MG63 (cell line): ENCODE measurements at regions not wholly inside any gene's neighbourhood (a gene's known extent, or its start where the extent isn't known, plus 50 kb on each side); places are given as distances from the start of the nearest gene placed in this dataset.

Experiments used
- DNase-seq: peaks from one replicate; pipeline ENCODE4 v3.0.0-alpha.2; 2020
- H3K27me3 ChIP-seq: fragments of 250-450 bp; sonication (Bioruptor Pico); 2 replicates; pipeline ENCODE4 v1.5.1; 2020; ENCODE audit warnings: mild to moderate bottlenecking, moderate library complexity
- H3K36me3 ChIP-seq: fragments of 250-450 bp; sonication (Bioruptor Pico); 2 replicates; pipeline ENCODE4 v1.5.1; 2020; ENCODE audit warnings: mild to moderate bottlenecking, moderate library complexity
- H3K4me3 ChIP-seq: fragments of 250-450 bp; sonication (Bioruptor Pico); 2 replicates; pipeline ENCODE4 v1.5.1; 2020; ENCODE audit warnings: mild to moderate bottlenecking, moderate library complexity
- H3K9me3 ChIP-seq: fragments of 250-450 bp; sonication (Bioruptor Pico); 2 replicates; pipeline ENCODE4 v1.5.1; 2020; ENCODE audit warnings: mild to moderate bottlenecking, moderate library complexity

DNA sequence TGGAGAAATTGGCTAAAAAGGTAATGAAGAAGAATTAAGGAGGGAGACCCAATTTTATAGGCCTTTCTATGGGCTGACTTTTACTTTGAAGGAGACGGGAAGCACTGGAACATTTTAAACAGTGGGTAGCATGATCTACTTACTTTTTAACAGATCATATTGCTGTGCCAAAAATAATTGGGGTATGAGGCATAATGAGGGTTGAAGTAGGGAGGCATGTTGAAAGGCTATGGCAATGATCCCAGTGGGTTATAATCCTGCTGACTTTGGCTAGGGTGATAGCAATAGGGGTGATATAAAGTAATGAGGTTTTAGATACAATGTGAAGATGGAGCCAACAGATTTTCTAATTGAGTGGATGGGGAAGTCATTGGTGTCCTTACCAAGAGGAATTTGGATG lies 73.2 kb downstream of the GPR37 start:
- H3K9me3 ChIP-seq: no peaks in the 10 kb centered on the region
- no peak overlapping the region for H3K4me3 ChIP-seq
- no peak for DNase-seq
- no peaks in the 10 kb centered on the region for H3K27me3 ChIP-seq
- H3K36me3 ChIP-seq: no peaks in the 10 kb centered on the region

DNA sequence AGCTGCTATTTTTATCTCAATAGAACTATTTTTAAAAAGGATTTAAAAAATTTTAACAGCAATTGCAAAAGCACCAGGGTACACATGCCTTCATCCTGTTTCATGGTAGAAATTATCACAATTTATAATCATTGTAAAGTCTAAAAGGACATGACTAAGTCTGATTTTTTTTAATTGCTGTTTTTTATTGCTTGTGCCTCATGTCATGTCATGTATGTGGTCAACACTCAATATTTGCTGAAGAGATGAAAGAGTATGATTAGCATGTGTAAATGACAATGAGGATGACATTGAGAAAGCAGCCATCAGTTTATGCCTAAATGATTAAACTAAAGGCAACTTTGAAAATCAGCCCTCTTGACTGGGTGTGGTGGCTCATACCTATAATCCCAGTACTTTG lies 74.8 kb downstream of the GPR37 start:
- no peak for DNase-seq
- no peaks in the 10 kb centered on the region for H3K9me3 ChIP-seq
- H3K27me3 ChIP-seq: no peaks in the 10 kb centered on the region
- no peak overlapping the region for H3K4me3 ChIP-seq
- H3K36me3 ChIP-seq: no peaks in the 10 kb centered on the region

DNA sequence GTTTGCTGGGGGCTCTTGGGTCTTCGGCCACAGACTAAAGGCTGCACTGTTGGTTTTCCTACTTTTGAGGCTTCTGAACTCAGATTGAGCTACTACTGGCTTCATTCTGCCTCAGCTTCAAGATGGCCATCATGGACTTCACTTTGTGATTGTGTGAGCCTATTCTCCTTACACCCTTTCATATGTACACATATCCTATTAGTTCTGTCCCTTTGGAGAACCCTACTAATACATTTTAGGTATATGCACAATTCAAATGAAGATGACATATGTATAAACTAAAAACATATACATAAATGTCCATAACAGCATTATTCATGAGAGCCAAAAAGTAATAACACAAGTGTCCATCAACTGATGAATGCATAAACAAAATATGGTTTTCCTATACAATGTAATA lies 75.7 kb downstream of the GPR37 start:
- Histone ChIP-seq H3K36me3 (no peaks in the 10 kb centered on the region), H3K27me3 (no peaks in the 10 kb centered on the region), H3K9me3 (no peaks in the 10 kb centered on the region), H3K4me3 (no peak overlapping the region)
- DNase-seq: no peak

DNA sequence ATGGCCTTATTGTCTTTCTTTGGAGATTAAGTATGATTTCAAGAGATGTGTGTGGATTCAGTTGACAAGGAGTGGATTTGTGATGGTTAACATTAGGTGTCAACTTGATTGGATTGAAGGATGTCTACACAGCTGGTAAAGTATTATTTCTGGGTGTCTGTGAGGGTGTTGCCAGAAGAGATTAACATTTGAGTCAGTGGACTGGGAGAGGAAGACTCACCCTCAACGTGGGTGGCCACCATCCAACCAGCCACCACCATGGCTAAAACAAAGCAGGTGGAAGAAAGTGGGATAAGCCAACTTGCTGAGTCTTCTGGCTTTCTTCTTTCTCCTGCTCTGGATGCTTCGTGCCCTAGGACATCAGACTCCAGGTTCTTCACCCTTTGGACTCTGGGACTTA lies 76.1 kb downstream of the GPR37 start:
- no peaks in the 10 kb centered on the region for H3K9me3 ChIP-seq
- H3K36me3 ChIP-seq: no peaks in the 10 kb centered on the region
- no peaks in the 10 kb centered on the region for H3K27me3 ChIP-seq
- no peak overlapping the region for H3K4me3 ChIP-seq
- DNase-seq: peak; percentile 14

DNA sequence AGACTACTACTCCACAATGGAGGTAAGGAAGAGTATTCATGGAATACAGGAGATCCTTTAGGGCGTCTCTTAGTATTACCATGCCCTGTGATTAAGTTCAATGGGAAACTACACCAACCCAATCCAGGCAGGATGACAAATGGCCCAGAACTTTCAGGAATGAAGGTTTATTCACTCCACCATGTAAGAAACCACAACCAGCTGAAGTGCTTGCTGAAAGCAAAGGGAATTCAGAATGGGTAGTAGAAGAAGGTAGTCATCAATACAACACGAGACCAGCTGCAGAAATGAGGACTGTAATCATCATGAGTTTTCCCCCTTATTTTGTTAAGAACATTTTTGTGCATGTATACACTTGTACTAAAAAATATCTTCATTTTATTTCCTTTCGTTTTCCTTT lies 76.6 kb downstream of the GPR37 start:
- Histone ChIP-seq H3K27me3 (no peaks in the 10 kb centered on the region), H3K36me3 (no peaks in the 10 kb centered on the region), H3K9me3 (no peaks in the 10 kb centered on the region), H3K4me3 (no peak overlapping the region)
- DNase-seq: no peak

DNA sequence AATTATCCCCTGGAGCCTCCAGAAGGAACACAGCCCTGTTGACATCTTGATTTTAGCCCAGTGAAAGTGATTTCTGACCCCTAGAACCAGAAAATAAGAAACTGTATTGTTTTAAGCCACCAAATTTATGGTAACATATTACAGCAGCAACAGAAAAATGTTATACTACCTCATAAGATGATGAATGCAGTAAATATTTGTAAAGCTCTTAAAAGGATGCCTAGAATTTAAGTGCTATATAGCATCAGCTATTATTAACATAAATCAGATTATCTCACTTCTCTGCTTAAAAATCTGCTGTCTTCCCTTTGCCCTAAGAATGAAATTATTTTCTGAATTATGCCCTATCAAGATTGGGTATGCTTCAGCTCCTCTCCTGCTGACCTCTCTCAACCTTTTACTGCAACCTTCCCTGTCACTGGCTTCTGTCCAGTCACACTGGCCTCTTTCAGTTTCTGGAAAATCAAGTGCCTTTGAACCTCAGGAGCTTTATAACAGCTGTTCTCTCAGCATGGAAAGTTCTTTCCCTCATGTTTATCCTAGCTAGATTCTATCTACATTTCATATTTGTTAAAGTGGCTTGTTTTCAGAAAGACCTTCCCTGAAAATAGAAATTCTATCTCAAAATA lies 78.9 kb downstream of the GPR37 start:
- no peak overlapping the region for H3K4me3 ChIP-seq
- no peaks in the 10 kb centered on the region for H3K27me3 ChIP-seq
- no peak for DNase-seq
- H3K9me3 ChIP-seq: no peaks in the 10 kb centered on the region
- no peaks in the 10 kb centered on the region for H3K36me3 ChIP-seq

DNA sequence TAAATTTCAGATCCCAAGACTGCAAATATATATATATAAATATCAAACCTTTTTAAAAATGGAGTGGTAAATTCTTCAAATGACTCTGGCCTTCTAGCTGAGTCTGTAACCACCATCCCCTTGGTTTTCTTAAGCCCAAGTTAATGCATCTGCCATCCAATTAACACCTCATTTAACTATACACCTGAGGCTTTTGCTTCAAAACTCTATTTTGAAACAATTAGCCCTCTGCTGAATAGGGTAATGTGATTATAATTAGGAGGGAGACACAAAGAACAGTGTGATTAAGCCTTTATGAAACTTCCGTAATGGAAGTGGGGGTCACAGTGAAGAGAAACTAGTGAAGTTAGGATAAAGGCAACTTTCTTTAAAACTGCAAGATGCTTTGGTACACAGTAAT lies 83.6 kb downstream of the GPR37 start:
- Histone ChIP-seq H3K36me3 (no peaks in the 10 kb centered on the region), H3K27me3 (no peaks in the 10 kb centered on the region), H3K4me3 (no peak overlapping the region), H3K9me3 (no peaks in the 10 kb centered on the region)
- DNase-seq: no peak

DNA sequence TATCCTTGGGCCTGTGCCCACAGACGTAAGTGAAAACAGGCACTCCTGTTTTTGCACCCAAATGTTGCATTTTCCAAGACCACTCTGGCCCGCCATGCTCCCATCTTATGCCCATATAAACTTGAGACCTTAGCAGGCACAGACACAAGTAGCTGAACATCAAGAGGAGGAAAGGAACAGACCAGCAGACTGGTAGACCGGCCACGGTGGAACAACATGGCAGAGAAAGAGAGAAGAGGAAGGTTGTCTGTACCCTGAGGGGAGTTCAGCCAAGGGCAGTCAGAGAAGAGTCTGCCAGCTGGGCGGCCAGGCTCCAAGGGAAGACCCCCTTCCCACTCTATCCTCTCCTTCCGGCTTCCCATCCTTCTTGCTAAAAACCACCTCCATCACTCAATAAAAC lies 85.3 kb downstream of the GPR37 start:
- Histone ChIP-seq H3K9me3 (no peaks in the 10 kb centered on the region), H3K27me3 (no peaks in the 10 kb centered on the region), H3K4me3 (no peak overlapping the region), H3K36me3 (no peaks in the 10 kb centered on the region)
- no peak for DNase-seq

DNA sequence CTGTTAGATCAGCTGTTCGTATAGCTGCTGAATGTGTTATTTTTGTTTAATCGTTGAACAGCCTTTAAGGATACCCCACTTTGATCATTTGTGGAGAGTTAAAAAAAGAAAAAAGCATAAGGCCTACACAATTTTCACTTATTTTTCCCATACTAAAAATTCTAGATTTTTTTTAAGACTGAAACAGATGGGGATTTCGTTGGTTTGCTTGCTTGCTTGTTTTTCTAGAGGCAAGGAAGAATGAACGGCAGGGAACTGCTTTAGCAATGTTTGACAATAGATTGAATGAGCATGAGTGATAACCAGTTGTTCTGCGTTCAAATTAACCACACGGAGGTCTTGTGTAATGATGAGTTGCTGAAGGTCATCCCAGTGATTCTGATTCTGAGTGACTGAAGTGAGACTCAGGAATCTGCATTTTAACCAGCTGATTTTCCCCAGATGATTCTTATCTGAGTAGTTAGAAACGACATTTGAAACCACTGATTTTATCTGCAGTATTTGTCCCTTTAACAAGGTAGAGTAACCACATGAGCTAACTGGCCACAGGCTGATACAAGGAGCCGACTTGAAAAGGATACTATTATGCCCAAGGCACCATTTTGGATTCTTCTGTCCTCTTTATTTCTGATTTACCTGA lies 85.9 kb downstream of the GPR37 start:
- Histone ChIP-seq H3K9me3 (no peaks in the 10 kb centered on the region), H3K36me3 (no peaks in the 10 kb centered on the region), H3K27me3 (no peaks in the 10 kb centered on the region), H3K4me3 (no peak overlapping the region)
- no peak for DNase-seq

DNA sequence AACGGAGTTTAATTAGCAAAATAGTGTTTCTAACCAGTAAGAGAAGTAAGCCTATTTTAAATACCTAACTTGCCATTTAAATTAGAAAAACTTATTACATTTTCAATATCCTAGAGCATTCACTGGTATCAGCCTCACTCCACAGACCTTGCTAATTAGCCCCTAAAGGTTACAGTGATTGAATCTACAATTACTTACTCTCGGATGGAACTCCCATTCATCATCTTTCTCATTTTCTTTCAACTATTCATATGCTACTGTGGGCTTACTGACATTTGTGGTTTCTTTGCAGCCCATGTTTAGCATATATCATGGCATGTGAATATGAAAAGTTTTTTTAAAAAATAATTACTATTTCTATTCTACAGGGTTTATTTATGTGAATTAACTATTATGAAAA lies 86.4 kb downstream of the GPR37 start:
- Histone ChIP-seq H3K9me3 (no peaks in the 10 kb centered on the region), H3K27me3 (no peaks in the 10 kb centered on the region), H3K4me3 (no peak overlapping the region), H3K36me3 (no peaks in the 10 kb centered on the region)
- DNase-seq: no peak

DNA sequence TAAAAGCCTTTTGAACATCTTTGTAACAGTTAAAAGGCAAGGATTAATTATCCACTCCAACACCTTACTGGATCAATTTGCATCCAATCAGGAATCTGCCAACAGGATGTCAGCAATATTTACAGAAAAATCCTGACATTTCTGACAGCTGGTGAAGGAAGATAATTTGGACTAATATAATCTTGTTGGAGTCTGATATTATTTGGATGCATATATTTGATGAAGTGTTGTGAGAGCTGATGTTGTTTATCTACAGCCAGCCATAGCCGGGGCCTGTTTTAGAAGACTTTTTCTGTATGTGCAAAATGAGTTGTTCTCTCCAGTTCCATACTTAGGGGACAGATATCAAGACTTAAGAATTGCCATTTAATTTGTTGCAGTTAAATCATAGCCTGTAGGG lies 91.1 kb downstream of the GPR37 start:
- Histone ChIP-seq H3K36me3 (no peaks in the 10 kb centered on the region), H3K27me3 (no peaks in the 10 kb centered on the region), H3K4me3 (no peak overlapping the region), H3K9me3 (no peaks in the 10 kb centered on the region)
- DNase-seq: no peak

DNA sequence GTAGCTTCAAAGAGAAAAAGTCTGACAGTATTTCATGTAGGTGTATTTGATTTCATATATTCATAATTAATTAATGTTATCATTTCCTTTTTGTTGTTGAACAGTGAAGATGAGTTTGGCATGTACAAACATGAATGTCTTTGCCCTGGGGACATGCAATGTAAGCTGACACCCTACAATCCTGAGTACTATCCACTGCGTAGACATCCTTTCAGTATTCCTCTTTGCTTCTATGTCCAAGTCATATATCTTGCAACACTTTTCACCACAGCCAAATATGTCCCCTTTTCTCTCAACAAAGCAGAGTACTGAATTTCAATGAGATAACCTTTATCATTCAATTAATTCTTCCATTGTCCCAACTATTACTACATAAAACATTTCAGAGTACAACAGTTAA lies 93.6 kb downstream of the GPR37 start:
- no peaks in the 10 kb centered on the region for H3K9me3 ChIP-seq
- H3K27me3 ChIP-seq: no peaks in the 10 kb centered on the region
- no peak for DNase-seq
- no peak overlapping the region for H3K4me3 ChIP-seq
- H3K36me3 ChIP-seq: no peaks in the 10 kb centered on the region

DNA sequence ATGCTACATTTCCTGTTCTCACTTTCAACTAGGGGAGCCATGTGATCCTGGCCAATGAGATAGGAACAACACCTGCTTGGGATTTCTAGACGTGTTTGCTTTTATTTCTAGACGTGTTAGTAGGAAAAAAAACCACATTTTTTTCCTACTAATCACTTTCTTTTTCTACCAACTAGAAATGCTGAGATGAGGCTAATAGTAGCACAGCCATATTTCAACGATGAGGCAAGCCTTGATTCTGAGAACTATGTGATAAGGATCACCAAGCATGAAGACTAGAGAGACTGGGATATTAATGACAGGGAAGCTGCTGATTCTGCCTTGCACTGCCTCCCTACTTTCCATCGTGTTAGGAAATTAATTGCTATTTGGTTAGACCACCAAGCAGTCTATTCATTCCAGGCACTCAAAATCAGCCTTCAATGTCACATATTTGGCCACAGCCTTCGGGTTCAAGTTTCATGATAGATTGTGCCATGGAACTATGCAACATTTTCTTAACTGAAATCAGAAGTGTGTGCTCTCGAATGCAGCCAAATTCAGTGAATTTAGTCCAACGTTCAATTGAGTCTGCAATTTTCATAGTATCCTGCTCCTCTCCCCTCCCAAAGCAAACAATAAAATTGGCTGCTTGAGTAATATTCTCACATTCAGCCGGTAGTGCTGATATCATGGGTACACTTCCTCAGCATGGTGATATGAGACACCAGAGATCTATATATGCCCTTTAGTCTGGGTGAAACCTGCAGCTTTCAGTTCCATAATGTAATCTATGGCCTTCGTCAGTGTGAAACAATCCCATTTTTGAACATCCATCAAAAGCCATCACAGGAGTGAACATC lies 98.1 kb downstream of the GPR37 start:
- DNase-seq: no peak
- H3K36me3 ChIP-seq: no peaks in the 10 kb centered on the region
- H3K27me3 ChIP-seq: no peaks in the 10 kb centered on the region
- no peaks in the 10 kb centered on the region for H3K9me3 ChIP-seq
- H3K4me3 ChIP-seq: no peak overlapping the region

DNA sequence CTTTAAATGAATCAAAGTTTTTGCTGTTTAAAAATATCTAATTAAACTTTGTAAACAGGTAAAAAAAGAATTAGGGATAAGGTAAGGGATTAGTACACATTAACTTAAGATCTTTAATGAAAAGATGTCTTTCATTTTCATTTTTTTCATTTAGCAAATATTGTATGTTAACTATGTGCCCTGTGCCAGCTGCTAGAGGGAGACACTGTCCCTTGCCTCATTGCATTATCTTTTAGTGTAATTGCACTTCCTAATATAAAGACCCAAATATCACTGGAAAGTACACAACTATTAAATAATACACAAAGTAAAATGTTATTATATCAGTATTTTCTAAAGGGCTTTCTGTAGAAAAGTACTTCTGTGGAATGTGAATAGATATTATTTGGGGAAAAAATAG lies 102.7 kb downstream of the GPR37 start:
- Histone ChIP-seq H3K36me3 (no peaks in the 10 kb centered on the region), H3K4me3 (no peak overlapping the region), H3K9me3 (no peaks in the 10 kb centered on the region), H3K27me3 (no peaks in the 10 kb centered on the region)
- no peak for DNase-seq

DNA sequence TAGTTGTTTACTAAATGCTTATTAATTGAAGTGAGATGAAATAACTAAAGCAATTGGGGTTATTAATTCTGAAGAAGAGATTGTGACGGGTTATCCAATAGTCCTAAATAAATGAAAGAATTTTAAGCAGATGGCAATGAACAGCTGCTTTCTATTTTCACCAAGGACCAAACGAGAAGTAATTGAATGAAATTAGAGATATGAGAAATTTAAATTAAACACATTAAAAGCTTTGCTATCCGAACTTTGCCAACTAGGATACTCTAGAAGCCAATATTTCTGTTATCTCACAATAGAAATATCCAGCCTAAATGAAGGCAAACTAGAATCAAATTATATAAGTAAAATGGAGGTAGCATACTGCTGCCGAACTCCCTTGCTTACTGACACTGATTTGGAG lies 103.2 kb downstream of the GPR37 start:
- Histone ChIP-seq H3K36me3 (no peaks in the 10 kb centered on the region), H3K27me3 (no peaks in the 10 kb centered on the region), H3K4me3 (no peak overlapping the region), H3K9me3 (no peaks in the 10 kb centered on the region)
- DNase-seq: no peak

DNA sequence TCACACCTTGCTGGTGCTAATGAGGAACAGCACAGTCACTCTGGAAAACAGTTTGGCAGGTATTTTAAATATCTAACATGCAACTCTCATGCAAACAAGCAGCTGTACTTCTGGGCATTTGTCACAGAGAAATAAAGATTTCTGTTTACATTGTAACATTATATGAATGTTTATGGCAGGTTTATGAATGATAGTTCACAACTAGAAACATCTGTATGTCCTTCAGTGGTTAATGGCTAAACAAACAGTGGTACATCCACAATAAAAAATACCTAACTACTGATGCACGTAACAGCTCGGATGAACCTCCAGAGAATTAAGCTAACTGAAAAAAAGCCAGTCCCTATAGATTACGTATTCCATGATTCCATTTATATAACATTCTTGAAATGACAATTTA lies 109.6 kb downstream of the GPR37 start:
- H3K9me3 ChIP-seq: no peaks in the 10 kb centered on the region

DNA sequence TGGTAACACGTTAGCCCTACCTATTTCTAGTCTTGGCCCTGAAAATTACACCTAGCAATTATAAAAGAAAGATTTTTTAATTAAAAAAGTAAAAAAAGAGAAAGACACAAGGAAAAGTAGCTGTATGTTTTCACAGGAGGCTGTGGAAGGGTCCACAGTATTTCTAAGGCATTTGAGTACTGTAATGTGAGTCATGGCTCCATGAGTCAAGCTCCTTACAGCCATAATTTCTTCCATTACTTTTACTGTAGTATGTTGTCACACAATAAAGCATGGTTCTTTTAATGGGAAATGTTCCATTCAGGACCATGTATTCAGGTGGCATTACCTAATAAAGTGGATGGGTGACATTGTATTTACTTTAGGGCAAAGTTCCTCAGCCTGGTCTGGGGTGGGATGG lies 113.4 kb downstream of the GPR37 start:
- Histone ChIP-seq H3K36me3 (no peaks in the 10 kb centered on the region), H3K4me3 (no peak overlapping the region), H3K9me3 (no peaks in the 10 kb centered on the region), H3K27me3 (no peaks in the 10 kb centered on the region)
- no peak for DNase-seq

More for the DNA sequence above, 109.6 kb downstream of the GPR37 start:
- Histone ChIP-seq H3K27me3 (no peaks in the 10 kb centered on the region), H3K36me3 (no peaks in the 10 kb centered on the region), H3K4me3 (no peak overlapping the region)
- DNase-seq: no peak

DNA sequence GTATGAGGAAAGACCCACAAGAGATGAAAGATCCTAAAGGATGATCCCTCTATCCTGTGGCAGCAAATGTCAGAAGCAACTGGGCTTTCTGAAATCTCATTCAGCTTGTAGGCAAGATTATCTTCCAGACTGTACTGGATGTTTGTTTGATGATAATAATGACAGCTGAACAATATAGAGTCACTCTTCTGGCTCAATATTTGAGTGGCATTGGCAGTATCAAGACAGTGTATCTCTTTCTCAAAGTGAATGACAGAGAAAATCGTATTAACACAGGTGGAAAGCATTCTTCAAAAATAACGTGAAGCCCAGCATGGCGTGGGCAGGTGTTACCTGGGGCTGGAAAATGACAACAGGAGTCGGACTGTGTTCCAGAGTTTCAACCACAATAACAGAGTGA lies 114.5 kb downstream of the GPR37 start:
- Histone ChIP-seq H3K27me3 (no peaks in the 10 kb centered on the region), H3K36me3 (no peaks in the 10 kb centered on the region)

More for the DNA sequence above, 114.5 kb downstream of the GPR37 start:
- DNase-seq: no peak
- Histone ChIP-seq H3K4me3 (no peak overlapping the region), H3K9me3 (no peaks in the 10 kb centered on the region)
